Peyer's patch (tissue), 4 donors: ENCODE measurements at regions not wholly inside any gene's neighbourhood (a gene's known extent, or its start where the extent isn't known, plus 50 kb on each side); places are given as distances from the start of the nearest gene placed in this dataset.

Experiments used
- DNase-seq, 3 donors: peaks; one replicate each; pipeline ENCODE4 v3.0.0-alpha.2; 2017 to 2019
- H3K27ac ChIP-seq, 4 donors: fragments of 200-600 bp; sonication (generic); one replicate each; pipeline ENCODE4 v1.5.1; 2016 to 2019
- H3K27me3 ChIP-seq, 2 donors: fragments of 200-600 bp; sonication (generic); one replicate each; pipeline ENCODE4 v1.5.1; 2019
- H3K36me3 ChIP-seq, 3 donors: fragments of 200-600 bp; sonication (generic); one replicate each; pipeline ENCODE4 v1.5.1; 2016 to 2019
- H3K4me1 ChIP-seq, 4 donors: fragments of 200-600 bp; sonication (generic); one replicate each; pipeline ENCODE4 v1.5.1; 2016 to 2019
- H3K4me3 ChIP-seq, 4 donors: fragments of 200-600 bp; sonication (generic); 1 replicate in 3 of 4; 2 replicates in 1 of 4; pipeline ENCODE4 v1.5.1; 2016 to 2019; ENCODE audit warnings: mild to moderate bottlenecking in 1 of 4
- H3K9me3 ChIP-seq, 4 donors: fragments of 200-600 bp; sonication (generic); one replicate each; pipeline ENCODE4 v1.5.1; 2016 to 2019; ENCODE audit warnings: mild to moderate bottlenecking in 1 of 4
- POLR2A ChIP-seq, 2 donors: fragments of 450-650 bp; IDR thresholded peaks; one replicate each; pipeline ENCODE4 v1.5.1; 2017; ENCODE audit warnings: antibody characterized with exemption in 2 of 2, mild to moderate bottlenecking in 2 of 2, moderate library complexity in 2 of 2
- TF ChIP-seq, protein P1 (sequence below), 6 experiments: fragments of 450-650 bp in 4 of 6; fragments of 200-600 bp in 2 of 6; sonication (generic) in 1 of 6; IDR thresholded peaks; one replicate each; pipeline ENCODE4 v1.5.1; 2017 to 2019; ENCODE audit warnings: antibody characterized with exemption in 6 of 6, mild to moderate bottlenecking in 3 of 6, moderate library complexity in 1 of 6

DNA sequence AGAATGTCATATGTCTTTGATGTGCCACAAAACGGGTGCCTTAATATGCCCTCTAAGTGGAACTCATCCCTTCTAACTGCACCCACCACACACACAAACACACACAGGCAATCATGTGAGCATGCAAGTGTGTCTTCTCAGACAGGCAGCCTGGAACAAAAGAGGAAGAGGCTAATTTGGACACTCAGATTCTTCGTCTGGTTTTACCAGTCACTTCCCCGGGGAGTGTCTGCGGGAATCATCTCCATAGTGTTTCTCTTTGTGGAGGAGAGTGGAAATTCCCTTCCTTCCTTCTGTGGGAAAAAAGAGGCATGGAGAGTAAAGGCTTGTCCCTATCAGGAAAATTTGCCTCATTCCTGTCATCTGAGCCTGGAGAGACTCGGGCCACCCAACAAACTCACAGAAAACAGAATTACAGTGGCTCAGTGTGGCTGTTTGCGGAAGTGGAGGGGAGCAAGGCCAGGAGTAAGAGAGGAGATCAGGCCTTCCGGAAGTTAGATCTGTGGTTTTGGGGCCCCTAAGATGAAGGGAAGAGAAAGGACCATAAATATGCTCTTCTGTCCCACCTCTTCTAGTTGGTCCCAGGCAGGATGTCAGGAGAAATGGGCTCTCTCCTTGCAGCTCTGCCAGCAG lies 212.6 kb upstream of the SEMA6D start:
- no peaks in the 10 kb centered on the region for H3K36me3 ChIP-seq
- no peak overlapping the region for H3K27ac ChIP-seq
- peaks cover 0 to 4% (median 0%) of the 10 kb centered on the region in 4 donors for H3K4me1 ChIP-seq
- no peak overlapping the region for H3K4me3 ChIP-seq
- no peak for DNase-seq
- H3K9me3 ChIP-seq: no peaks in the 10 kb centered on the region
- TF ChIP-seq, protein P1, sequence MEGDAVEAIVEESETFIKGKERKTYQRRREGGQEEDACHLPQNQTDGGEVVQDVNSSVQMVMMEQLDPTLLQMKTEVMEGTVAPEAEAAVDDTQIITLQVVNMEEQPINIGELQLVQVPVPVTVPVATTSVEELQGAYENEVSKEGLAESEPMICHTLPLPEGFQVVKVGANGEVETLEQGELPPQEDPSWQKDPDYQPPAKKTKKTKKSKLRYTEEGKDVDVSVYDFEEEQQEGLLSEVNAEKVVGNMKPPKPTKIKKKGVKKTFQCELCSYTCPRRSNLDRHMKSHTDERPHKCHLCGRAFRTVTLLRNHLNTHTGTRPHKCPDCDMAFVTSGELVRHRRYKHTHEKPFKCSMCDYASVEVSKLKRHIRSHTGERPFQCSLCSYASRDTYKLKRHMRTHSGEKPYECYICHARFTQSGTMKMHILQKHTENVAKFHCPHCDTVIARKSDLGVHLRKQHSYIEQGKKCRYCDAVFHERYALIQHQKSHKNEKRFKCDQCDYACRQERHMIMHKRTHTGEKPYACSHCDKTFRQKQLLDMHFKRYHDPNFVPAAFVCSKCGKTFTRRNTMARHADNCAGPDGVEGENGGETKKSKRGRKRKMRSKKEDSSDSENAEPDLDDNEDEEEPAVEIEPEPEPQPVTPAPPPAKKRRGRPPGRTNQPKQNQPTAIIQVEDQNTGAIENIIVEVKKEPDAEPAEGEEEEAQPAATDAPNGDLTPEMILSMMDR (IDR thresholded peaks at IDR 0.05): no peak
- no peak for TF ChIP-seq POLR2A (IDR thresholded peaks at IDR 0.05)
- no peaks in the 10 kb centered on the region for H3K27me3 ChIP-seq

DNA sequence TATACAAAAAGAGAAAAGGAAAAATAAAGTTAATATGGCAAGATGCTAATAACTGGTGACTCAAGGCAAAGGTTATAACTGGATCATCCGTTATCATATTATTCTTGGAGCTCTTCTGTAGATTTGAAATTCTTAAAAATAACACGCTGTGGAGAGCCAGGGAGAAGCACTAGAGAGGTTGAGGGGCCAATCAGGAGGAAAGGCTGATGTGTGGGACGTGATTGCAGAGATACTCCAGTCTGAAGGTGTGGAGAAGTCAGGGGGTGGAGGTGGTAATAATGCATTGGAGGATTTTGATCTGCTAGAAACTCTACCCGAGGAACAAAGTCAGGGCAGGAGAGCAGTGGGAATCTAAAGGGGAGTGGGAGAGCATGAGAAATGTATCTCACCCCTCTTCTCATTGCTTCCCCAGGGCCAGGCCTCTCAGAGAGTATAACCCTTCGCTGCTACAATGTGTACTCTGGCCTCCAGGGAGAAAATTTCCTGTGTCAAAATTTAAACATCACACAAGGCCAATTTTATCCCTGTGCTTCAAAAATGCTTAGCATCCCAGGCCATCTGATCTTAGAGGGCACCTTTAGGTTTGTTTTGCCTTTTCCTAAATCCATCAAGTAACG lies 211.5 kb upstream of the SEMA6D start:
- Histone ChIP-seq H3K27me3 (no peaks in the 10 kb centered on the region), H3K4me1 (peaks cover 0 to 4% (median 0%) of the 10 kb centered on the region in 4 donors), H3K27ac (no peak overlapping the region), H3K4me3 (no peak overlapping the region), H3K9me3 (no peaks in the 10 kb centered on the region), H3K36me3 (no peaks in the 10 kb centered on the region)
- no peak for DNase-seq
- TF ChIP-seq, protein P1 (IDR thresholded peaks at IDR 0.05): no peak
- no peak for TF ChIP-seq POLR2A (IDR thresholded peaks at IDR 0.05)

DNA sequence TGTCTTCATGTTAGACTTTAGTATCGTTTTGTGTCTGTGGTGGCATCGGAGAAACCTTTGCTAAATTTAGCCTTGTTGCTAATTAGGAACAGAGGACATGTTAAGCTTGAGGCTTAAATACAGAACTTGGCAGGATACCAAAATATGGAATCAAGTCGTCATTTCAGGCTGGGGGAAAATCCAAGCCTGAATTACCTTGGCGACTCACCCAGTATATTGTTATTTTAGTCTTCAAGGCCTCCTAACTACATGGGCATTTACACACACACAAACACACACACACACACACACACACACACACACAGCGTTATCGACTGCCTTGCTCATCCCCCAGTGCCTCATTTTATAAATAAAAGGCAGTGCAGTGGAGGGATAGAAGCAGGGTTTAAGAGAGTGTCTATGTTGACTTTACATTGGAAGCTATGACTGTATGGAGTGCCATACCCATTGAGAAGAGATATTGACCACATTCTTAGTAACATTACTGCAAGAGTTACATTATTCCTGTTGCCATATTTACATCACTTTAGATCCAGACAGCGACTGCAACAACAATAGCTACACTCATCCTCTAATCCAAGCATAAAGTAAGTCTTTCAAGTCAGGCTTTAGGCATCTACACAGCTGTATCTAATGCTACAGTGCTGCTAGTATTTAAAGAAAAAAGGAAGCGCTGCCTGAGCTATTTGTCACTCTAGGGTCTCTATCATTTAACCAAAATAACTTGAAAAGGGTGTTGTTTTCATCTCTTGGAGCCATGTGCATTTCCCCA lies 210.8 kb upstream of the SEMA6D start:
- no peaks in the 10 kb centered on the region for H3K36me3 ChIP-seq
- DNase-seq: no peak
- H3K9me3 ChIP-seq: no peaks in the 10 kb centered on the region
- H3K27me3 ChIP-seq: no peaks in the 10 kb centered on the region
- H3K4me1 ChIP-seq: peaks cover 0 to 4% (median 0%) of the 10 kb centered on the region in 4 donors
- TF ChIP-seq, protein P1 (IDR thresholded peaks at IDR 0.05): no peak
- TF ChIP-seq POLR2A (IDR thresholded peaks at IDR 0.05): no peak
- H3K27ac ChIP-seq: no peak overlapping the region
- H3K4me3 ChIP-seq: no peak overlapping the region

DNA sequence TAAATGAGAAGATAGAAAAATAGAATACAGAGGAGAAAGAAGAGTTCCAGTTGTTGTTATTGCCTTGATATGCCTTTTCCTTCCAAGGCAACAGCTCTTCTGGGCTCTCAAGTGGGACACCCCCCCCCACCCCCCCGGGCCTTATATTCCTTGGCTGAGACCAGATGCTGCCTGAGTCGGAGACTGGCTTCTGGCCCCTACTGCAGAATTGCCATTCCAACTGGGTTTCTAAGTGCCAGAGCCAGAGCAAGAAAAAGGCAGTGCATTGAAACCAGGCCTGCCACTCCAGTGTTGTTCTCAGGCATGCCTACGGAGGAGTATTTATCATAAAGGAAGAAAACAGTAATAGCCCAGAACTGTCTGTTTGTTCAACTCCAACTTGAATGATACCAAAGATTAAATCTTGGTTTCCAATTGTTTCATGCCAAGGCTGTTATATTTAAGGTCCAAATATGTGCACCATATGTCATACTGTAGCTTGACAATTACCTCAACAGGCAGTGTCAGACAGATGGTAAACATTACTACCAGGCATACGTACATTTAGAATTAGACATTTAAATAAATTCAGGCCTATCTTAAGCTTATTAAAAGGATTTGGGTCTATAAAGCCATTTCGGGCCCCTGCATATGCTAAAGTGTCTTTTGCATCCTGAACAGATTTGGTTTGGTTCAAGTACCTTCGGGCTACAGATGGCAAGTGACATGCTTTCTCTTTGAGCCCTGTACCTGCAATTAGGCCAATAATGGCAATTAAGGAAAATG lies 209.9 kb upstream of the SEMA6D start:
- Histone ChIP-seq H3K4me1 (peaks cover 0 to 4% (median 0%) of the 10 kb centered on the region in 4 donors), H3K27ac (no peak overlapping the region), H3K4me3 (no peak overlapping the region), H3K27me3 (no peaks in the 10 kb centered on the region), H3K36me3 (no peaks in the 10 kb centered on the region), H3K9me3 (no peaks in the 10 kb centered on the region)
- DNase-seq: no peak
- TF ChIP-seq POLR2A (IDR thresholded peaks at IDR 0.05): no peak
- TF ChIP-seq, protein P1 (IDR thresholded peaks at IDR 0.05): no peak

DNA sequence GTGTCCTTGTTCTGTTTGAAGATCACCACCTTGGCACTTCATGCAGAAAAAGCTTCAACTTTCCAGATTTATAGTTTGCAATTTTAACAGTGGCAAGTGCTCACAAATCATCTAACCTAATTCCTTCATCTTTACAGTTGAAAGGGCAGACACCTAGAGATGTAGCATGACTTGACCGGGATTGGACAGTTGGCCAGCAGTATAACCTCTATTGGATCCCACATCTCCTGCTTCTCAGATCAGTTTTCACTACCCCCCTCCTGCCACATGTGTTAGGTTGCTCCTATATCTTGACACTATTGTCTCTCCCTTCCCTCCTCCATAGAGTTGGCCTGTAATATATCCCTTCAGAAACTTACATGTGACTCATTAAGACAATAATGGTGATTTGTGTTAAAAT lies 206.0 kb upstream of the SEMA6D start:
- Histone ChIP-seq H3K4me1 (no peaks in the 10 kb centered on the region), H3K36me3 (no peaks in the 10 kb centered on the region), H3K27ac (no peak overlapping the region), H3K27me3 (no peaks in the 10 kb centered on the region), H3K4me3 (no peak overlapping the region), H3K9me3 (no peaks in the 10 kb centered on the region)
- DNase-seq: no peak
- TF ChIP-seq, protein P1 (IDR thresholded peaks at IDR 0.05): no peak
- no peak for TF ChIP-seq POLR2A (IDR thresholded peaks at IDR 0.05)
